OCI-M1 (cell line): ENCODE measurements at regions not wholly inside any gene's neighbourhood (a gene's known extent, or its start where the extent isn't known, plus 50 kb on each side); places are given as distances from the start of the nearest gene placed in this dataset.
"Not testable (repeated sequence)": the region's sequence is repeated elsewhere in the genome, so short reads cannot be mapped to it uniquely, and the experiment has no call there.

ENCODE experiments used
- DNase-seq: peaks from one replicate; lab custom pipeline; 2025; lab: John Stamatoyannopoulos, UW

GRCh38 chrX:2640436-2641150, 50.5 kb upstream of the CD99 start:
- DNase-seq = no peak

- DNase-seq = no peak
Measured at GRCh38 chrX:2638279-2638678, 52.8 kb upstream of the CD99 start.

GRCh38 chrX:2635342-2635741, 55.8 kb upstream of the CD99 start:
- DNase-seq = no peak

GRCh38 chrX:2632533-2633504, 58.3 kb upstream of the CD99 start:
- DNase-seq = no peak

GRCh38 chrX:2631743-2632532, 59.2 kb upstream of the CD99 start:
- DNase-seq = no peak

GRCh38 chrX:2630935-2631742, 60.0 kb upstream of the CD99 start:
- not testable (repeated sequence) for DNase-seq

GRCh38 chrX:2630008-2630934, 60.8 kb upstream of the CD99 start:
- not testable (repeated sequence) for DNase-seq

GRCh38 chrX:2629316-2630007, 61.6 kb upstream of the CD99 start:
- DNase-seq = no peak

- no peak for DNase-seq
Measured at GRCh38 chrX:2628751-2629315, 62.3 kb upstream of the CD99 start.

GRCh38 chrX:2627272-2627867, 63.7 kb upstream of the CD99 start:
- no peak for DNase-seq

GRCh38 chrX:2626750-2627149, 64.3 kb upstream of the CD99 start:
- DNase-seq = no peak

- DNase-seq = no peak
Measured at GRCh38 chrX:2620576-2620975, 70.5 kb upstream of the CD99 start.

GRCh38 chrX:2618516-2618915, 72.6 kb upstream of the CD99 start:
- no peak for DNase-seq

- DNase-seq = no peak
Measured at GRCh38 chrX:2614911-2615310, 76.2 kb upstream of the CD99 start.

- no peak for DNase-seq
Measured at GRCh38 chrX:2610246-2611170, 80.6 kb upstream of the CD99 start.

GRCh38 chrX:2609431-2610238, 81.5 kb upstream of the CD99 start:
- DNase-seq = no peak
